ENCODE measurements at regions not wholly inside any gene's neighbourhood (a gene's known extent, or its start where the extent isn't known, plus 50 kb on each side); places are given as distances from the start of the nearest gene placed in this dataset.

DNA sequence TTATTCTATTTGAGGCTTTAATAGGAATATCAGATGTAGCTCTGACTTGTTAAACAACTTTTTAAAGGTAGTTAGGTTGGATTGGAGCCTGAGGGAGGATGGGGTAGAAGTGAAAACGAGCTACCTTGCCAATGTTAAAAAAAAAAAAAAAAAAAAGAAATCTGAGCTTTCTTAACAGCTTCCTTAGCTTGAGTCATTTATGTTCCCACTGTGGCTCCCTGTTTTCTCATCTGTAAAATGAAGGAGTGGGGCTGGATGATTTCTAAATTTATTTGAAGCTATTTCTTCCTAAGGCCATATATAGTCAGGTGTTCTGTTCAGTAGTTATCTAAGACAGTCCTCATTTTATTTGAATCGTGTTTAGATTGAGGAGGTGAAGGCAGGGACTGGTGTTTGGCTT lies 105.7 kb downstream of the EDEM1 start:
- no peaks in the 10 kb centered on the region for H3K27me3 ChIP-seq (ENCODE audit: control insufficient read depth, insufficient read depth, low read length, poor library complexity, severe bottlenecking)
- no peak overlapping the region for H3K27ac ChIP-seq (ENCODE audit: low read depth, low read length)
- H3K9ac ChIP-seq (ENCODE audit: extremely low read depth, low read length, poor library complexity, severe bottlenecking): no peak overlapping the region

DNA sequence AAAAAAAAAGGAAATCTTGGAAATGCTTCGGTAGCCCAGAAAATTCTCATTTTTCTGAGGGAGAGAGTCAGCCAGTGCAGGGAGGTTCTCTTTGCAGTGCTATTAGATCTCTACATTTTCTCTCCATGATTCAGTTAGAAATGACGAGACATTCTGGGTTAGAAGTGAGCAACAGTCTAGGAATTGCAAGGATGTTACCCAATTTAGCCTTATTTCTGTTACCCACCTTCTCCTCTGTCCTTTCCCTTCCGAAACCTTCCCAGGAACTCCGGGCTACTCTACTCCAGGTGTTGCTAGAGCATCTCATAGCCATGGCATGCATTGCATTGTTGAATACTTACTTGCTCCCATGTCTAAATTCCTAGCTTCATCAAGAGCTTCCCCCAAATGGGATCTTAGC lies 106.8 kb downstream of the EDEM1 start:
- no peaks in the 10 kb centered on the region for H3K27me3 ChIP-seq (ENCODE audit: control insufficient read depth, insufficient read depth, low read length, poor library complexity, severe bottlenecking)
- H3K4me3 ChIP-seq (ENCODE audit: low read length): no peak overlapping the region
- Mint-ChIP-seq H3K27me3 (ENCODE audit: insufficient read depth) (no peaks in the 10 kb centered on the region), H3K27ac (no peak overlapping the region), H3K4me1 (peaks cover 5% of the 10 kb centered on the region), H3K9me3 (no peaks in the 10 kb centered on the region), H3K36me3 (ENCODE audit: low read depth) (no peaks in the 10 kb centered on the region), H3K4me3 (no peak overlapping the region)
- H3K36me3 ChIP-seq (ENCODE audit: control insufficient read depth, insufficient read depth, low read length): no peaks in the 10 kb centered on the region
- no peak overlapping the region for H3K27ac ChIP-seq (ENCODE audit: low read depth, low read length)
- TF ChIP-seq CTCF (conservative IDR thresholded peaks at IDR 0.05): no peak
- no peaks in the 10 kb centered on the region for H3K4me1 ChIP-seq (ENCODE audit: control insufficient read depth, insufficient read depth, low read length)
- no peaks in the 10 kb centered on the region for H3K9me3 ChIP-seq (ENCODE audit: control insufficient read depth, low read length)
- WGBS, 2 experiments (ENCODE audit: insufficient coverage in 1 of 2, insufficient read length in 1 of 2): 85 to 88% methylated on average over 2 to 4 of the region's 4 CpGs
- DNase-seq: no peak
- no peak overlapping the region for H3K9ac ChIP-seq (ENCODE audit: extremely low read depth, low read length, poor library complexity, severe bottlenecking)

More for the DNA sequence above, 105.7 kb downstream of the EDEM1 start:
- H3K4me3 Mint-ChIP-seq: no peak overlapping the region
- DNase-seq: no peak
- no peaks in the 10 kb centered on the region for H3K9me3 ChIP-seq (ENCODE audit: control insufficient read depth, low read length)
- no peak for TF ChIP-seq CTCF (conservative IDR thresholded peaks at IDR 0.05)
- peaks cover 6% of the 10 kb centered on the region for H3K9me3 Mint-ChIP-seq
- no peaks in the 10 kb centered on the region for H3K36me3 Mint-ChIP-seq (ENCODE audit: low read depth)
- H3K4me1 Mint-ChIP-seq: peaks cover 2% of the 10 kb centered on the region
- no peaks in the 10 kb centered on the region for H3K4me1 ChIP-seq (ENCODE audit: control insufficient read depth, insufficient read depth, low read length)
- H3K36me3 ChIP-seq (ENCODE audit: control insufficient read depth, insufficient read depth, low read length): no peaks in the 10 kb centered on the region
- no peak overlapping the region for H3K27ac Mint-ChIP-seq
- no peak overlapping the region for H3K4me3 ChIP-seq (ENCODE audit: low read length)
- WGBS, 2 experiments (ENCODE audit: insufficient coverage in 1 of 2, insufficient read length in 1 of 2): 65 to 100% methylated on average over 1 to 2 of the region's 2 CpGs
- no peaks in the 10 kb centered on the region for H3K27me3 Mint-ChIP-seq (ENCODE audit: insufficient read depth)

- H3K27me3 ChIP-seq (ENCODE audit: control insufficient read depth, insufficient read depth, low read length, poor library complexity, severe bottlenecking): no peaks in the 10 kb centered on the region
- Mint-ChIP-seq H3K4me3 (no peak overlapping the region), H3K27ac (no peak overlapping the region), H3K27me3 (ENCODE audit: insufficient read depth) (no peaks in the 10 kb centered on the region), H3K9me3 (no peaks in the 10 kb centered on the region), H3K4me1 (peaks cover 5% of the 10 kb centered on the region), H3K36me3 (ENCODE audit: low read depth) (no peaks in the 10 kb centered on the region)
- H3K4me3 ChIP-seq (ENCODE audit: low read length): no peak overlapping the region
- no peaks in the 10 kb centered on the region for H3K36me3 ChIP-seq (ENCODE audit: control insufficient read depth, insufficient read depth, low read length)
- no peak for DNase-seq
- H3K27ac ChIP-seq (ENCODE audit: low read depth, low read length): no peak overlapping the region
- WGBS, 2 experiments (ENCODE audit: insufficient coverage in 1 of 2, insufficient read length in 1 of 2): 94 to 100% methylated on average over 1 of the region's 1 CpG
- no peak for TF ChIP-seq CTCF (conservative IDR thresholded peaks at IDR 0.05)
- H3K4me1 ChIP-seq (ENCODE audit: control insufficient read depth, insufficient read depth, low read length): no peaks in the 10 kb centered on the region
- no peaks in the 10 kb centered on the region for H3K9me3 ChIP-seq (ENCODE audit: control insufficient read depth, low read length)
- H3K9ac ChIP-seq (ENCODE audit: extremely low read depth, low read length, poor library complexity, severe bottlenecking): no peak overlapping the region
These were observed 107.7 kb downstream of the EDEM1 start for GRCh38 chr3:5295191-5295690.

Data from endodermal cell (in vitro differentiated cells).